Aorta (tissue), 5 donors: ENCODE measurements at regions not wholly inside any gene's neighbourhood (a gene's known extent, or its start where the extent isn't known, plus 50 kb on each side); places are given as distances from the start of the nearest gene placed in this dataset.
"Not testable (repeated sequence)": the region's sequence is repeated elsewhere in the genome, so short reads cannot be mapped to it uniquely, and the experiment has no call there.

Source experiments
- ATAC-seq: fragments of 200-7000 bp; cut with Tn5 transposase; one replicate; pipeline ENCODE4 v1.9.1; 2022; ENCODE audit warnings: moderate library complexity; ENCODE audit not compliant: low FRiP score
- DNase-seq, 2 donors: peaks; one replicate each; pipeline ENCODE4 v3.0.0-alpha.2; 2020
- H3K27ac ChIP-seq, 2 donors: one replicate each; pipeline ENCODE4 v1.5.1; 2013; ENCODE audit warnings: low read length in 2 of 2, mild to moderate bottlenecking in 2 of 2, moderate library complexity in 2 of 2, control low read depth in 1 of 2, inconsistent platforms in 1 of 2, low read depth in 1 of 2
- H3K27me3 ChIP-seq, 2 donors: one replicate each; pipeline ENCODE4 v1.6.1; 2013; ENCODE audit warnings: control low read depth in 1 of 2, low read length in 1 of 2, mild to moderate bottlenecking in 1 of 2, moderate library complexity in 1 of 2; ENCODE audit not compliant: insufficient read depth in 2 of 2, control insufficient read depth in 1 of 2
- H3K36me3 ChIP-seq, 2 donors: one replicate each; pipeline ENCODE4 v1.6.1; 2013; ENCODE audit warnings: control low read depth in 1 of 2, low read length in 1 of 2, mild to moderate bottlenecking in 1 of 2; ENCODE audit not compliant: insufficient read depth in 2 of 2, control insufficient read depth in 1 of 2
- H3K4me1 ChIP-seq, 2 donors: one replicate each; pipeline ENCODE4 v1.6.1; 2013; ENCODE audit warnings: low read length in 2 of 2, control low read depth in 1 of 2, mild to moderate bottlenecking in 1 of 2, moderate library complexity in 1 of 2; ENCODE audit not compliant: insufficient read depth in 2 of 2, control insufficient read depth in 1 of 2
- H3K4me3 ChIP-seq, 2 donors: one replicate each; pipeline ENCODE4 v1.5.1; 2013; ENCODE audit warnings: low read length in 2 of 2, control low read depth in 1 of 2, mild to moderate bottlenecking in 1 of 2
- H3K9me3 ChIP-seq: one replicate; pipeline ENCODE4 v1.6.1; 2013; ENCODE audit warnings: mild to moderate bottlenecking, low read length; ENCODE audit not compliant: control insufficient read depth
- WGBS, 2 donors: extraction: QIAGEN DNeasy Blood & Tissue Kit; methylation state at CpG; one replicate each; pipeline ENCODE4 v1.1.7; 2013; 5-methylcytosine and 5-hydroxymethylcytosine counted together
- intact Hi-C, 2 donors: fragments of 100-400 bp; cut with DNase I; formaldehyde crosslinking; loops; one replicate each; pipeline versions ENCODE4 v1.14.2 to v1.15.0; 2022
- donor health status: healthy with polysubstance abuse.
- donor health status: Bipolar disorder and iron deficiency.
- donor health status: DM: no; HTN: no; CAD: no.
- donor health status: DM: no; HTN: no; CAD: no.
- donor health status: DM: yes; HTN: yes; CAD: no.

DNA sequence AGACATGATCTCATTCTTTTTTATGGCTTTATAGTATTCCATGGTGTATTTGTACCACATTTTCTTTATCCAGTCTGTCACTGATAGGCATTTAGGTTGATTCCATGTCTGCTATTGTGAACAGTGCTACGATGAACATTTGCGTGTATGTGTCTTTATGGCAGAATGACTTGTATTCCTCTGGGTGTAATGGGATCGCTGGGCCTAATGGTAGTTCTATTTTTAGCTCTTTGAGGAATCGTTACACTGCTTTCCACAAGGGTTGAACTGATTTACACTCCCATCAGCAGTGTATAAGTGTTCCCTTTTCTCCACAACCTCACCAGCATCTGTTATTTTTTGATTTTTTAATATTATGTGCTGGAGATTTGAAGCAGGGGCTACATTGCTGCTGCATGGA, 102.8 kb upstream of the PMEPA1 start:
- intact Hi-C loops: loop anchor here (10.0 kb wide), 2 partner anchors 58 to 182 kb away; no protein-coding TSS in a partner anchor
- 82 to 83% methylated on average over 4 of the region's 4 CpGs for WGBS, 2 donors
- ATAC-seq, H3K27me3 ChIP-seq, H3K27ac ChIP-seq, H3K9me3 ChIP-seq, H3K36me3 ChIP-seq, DNase-seq, H3K4me3 ChIP-seq, H3K4me1 ChIP-seq: not testable (repeated sequence)

DNA sequence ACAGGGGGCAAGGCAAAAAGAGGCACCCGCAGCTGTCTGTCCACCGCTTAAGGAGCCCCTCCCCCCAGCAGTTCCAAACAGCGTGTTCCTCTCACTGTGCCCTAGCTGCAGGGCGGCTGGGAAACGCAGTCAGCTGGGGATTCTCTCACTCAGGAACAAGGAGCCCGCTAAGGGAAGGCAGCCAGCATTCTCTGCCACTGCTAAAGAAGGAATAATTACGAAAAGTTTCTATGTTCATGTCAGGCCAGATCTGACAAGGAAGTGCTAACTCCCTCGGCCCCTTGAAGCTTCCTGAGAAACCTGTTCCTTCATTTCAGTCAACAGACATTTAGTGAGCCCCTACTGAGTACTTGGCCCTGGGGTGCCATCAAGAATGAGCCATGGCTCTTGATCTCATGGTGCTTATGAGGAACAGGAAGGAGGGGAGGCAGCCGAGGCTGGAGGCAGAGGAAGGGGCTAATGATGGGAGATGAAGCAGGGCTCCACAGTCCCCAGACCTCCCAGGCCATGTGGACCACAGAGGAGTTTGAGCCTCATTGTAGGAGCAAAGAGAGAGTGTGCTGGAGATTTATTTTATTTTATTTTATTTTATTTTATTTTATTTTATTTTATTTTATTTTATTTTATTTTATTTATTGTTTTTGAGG, 101.7 kb upstream of the PMEPA1 start:
- DNase-seq (peak in 1 of 2 donors; percentile 53), ATAC-seq (no peak)

DNA sequence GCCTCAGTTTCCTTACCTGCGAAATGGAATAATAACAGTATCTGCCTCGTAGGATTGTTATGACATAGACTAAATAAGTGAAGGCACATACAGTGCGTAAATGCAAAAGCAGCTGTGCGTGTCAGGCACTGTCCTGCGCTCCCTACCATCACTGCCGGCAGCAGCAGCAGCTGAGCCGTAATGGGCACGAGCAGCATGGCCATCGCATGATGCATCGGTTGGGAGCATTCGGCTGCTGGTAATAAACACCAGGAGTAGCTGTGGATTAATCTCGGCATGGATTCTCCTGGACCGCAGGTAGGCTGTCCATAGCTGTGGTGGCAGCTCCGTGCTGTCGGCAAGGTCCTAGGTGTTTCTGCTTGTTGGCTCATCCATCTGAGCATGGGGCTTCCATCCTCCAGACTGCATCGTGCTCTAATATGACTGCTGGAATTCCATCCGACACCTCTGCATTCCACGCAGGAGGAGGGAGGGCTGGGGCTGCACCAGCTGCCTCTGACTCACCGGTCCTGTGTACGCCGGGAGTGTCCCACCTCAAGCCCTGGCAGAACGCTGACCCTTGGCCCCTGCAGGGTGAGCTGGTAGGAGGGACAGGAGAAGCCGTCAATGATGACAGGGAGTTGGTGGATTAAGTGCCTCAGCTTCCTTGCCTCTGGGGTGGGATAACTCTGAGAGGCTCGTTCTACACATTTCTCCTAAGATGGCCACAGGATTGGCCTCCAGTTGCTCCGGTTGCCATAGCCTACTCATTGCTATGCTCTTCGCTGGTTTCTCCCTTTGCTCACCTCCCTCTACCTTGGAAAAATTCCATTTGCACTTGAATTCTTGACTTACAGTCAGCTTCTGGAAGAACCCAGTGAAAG, 100.9 kb upstream of the PMEPA1 start:
- DNase-seq (peak in 1 of 2 donors; percentile 46), ATAC-seq (no peak)
- Histone ChIP-seq H3K27me3 (no peaks in the 10 kb centered on the region), H3K27ac (no peak overlapping the region), H3K4me1 (no peaks in the 10 kb centered on the region), H3K9me3 (no peaks in the 10 kb centered on the region), H3K36me3 (no peaks in the 10 kb centered on the region), H3K4me3 (no peak overlapping the region)
- intact Hi-C loops: loop anchor here (10.0 kb wide), 2 partner anchors 56 to 184 kb away; no protein-coding TSS in a partner anchor
- WGBS, 2 donors: 92 to 93% methylated on average over 26 of the region's 26 CpGs

More for the DNA sequence above, 101.7 kb upstream of the PMEPA1 start:
- H3K4me3 ChIP-seq: no peak overlapping the region
- no peaks in the 10 kb centered on the region for H3K27me3 ChIP-seq
- H3K4me1 ChIP-seq: no peaks in the 10 kb centered on the region
- intact Hi-C loops: loop anchor here (10.0 kb wide), 2 partner anchors 57 to 183 kb away; no protein-coding TSS in a partner anchor
- no peak overlapping the region for H3K27ac ChIP-seq
- H3K9me3 ChIP-seq: no peaks in the 10 kb centered on the region
- 40 to 49% methylated on average over 9 of the region's 9 CpGs for WGBS, 2 donors
- H3K36me3 ChIP-seq: no peaks in the 10 kb centered on the region

DNA sequence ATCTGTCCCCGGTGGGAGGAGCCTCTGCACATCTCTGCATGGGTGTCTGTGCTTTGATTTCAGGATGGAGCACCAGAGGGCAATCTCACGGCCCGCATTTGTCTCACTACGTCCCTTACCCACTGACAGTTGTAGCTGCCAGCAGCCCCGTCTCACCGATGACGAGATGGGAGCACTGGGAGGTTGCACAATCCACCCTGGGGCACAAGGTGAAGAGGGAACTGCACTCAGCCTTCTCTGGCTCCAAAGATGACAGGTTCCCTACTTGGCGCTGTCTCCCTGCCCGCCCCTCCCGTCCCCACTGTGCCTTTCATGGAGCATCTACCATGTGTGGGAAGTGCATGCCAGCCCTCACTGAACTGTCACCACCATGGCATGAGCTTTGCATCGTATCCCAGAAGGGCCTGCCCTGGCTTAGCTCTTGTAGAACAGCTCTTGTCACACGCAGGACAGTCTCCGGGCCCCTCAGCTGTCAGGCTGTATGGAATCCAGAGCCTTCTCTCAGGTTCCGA, 99.9 kb upstream of the PMEPA1 start:
- intact Hi-C loops: loop anchor here (10.0 kb wide), 2 partner anchors 55 to 185 kb away; no protein-coding TSS in a partner anchor
- DNase-seq (peak in 1 of 2 donors; percentile 36), ATAC-seq (no peak)
- Histone ChIP-seq H3K4me3 (no peak overlapping the region), H3K27ac (no peak overlapping the region), H3K27me3 (no peaks in the 10 kb centered on the region), H3K9me3 (no peaks in the 10 kb centered on the region), H3K36me3 (no peaks in the 10 kb centered on the region), H3K4me1 (no peaks in the 10 kb centered on the region)
- WGBS, 2 donors: 89 to 92% methylated on average over 14 of the region's 14 CpGs

DNA sequence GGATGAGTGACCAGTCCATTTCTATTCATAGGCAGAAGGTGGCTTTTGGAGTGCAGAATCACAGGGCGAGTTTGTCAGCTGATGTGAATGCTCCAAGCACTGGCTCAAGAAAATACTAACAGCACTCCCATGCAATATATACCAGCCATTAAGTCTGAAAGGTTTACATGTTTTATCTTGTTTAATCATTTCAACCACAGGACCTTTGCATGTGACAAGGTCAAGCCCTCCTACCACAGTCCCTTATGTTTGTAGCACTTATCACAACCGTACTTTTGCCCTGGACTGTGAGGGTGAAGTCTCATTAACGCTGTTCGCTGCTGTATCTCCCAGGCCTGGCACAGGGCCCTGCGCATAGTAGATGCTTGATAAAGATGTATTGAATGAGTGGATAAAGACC, 99.3 kb upstream of the PMEPA1 start:
- ATAC-seq (no peak), DNase-seq (no peak)
- intact Hi-C loops: no loop called here
- Histone ChIP-seq H3K4me3 (no peak overlapping the region), H3K36me3 (no peaks in the 10 kb centered on the region), H3K9me3 (no peaks in the 10 kb centered on the region), H3K4me1 (no peaks in the 10 kb centered on the region), H3K27me3 (no peaks in the 10 kb centered on the region), H3K27ac (no peak overlapping the region)
- 96 to 97% methylated on average over 5 of the region's 5 CpGs for WGBS, 2 donors

DNA sequence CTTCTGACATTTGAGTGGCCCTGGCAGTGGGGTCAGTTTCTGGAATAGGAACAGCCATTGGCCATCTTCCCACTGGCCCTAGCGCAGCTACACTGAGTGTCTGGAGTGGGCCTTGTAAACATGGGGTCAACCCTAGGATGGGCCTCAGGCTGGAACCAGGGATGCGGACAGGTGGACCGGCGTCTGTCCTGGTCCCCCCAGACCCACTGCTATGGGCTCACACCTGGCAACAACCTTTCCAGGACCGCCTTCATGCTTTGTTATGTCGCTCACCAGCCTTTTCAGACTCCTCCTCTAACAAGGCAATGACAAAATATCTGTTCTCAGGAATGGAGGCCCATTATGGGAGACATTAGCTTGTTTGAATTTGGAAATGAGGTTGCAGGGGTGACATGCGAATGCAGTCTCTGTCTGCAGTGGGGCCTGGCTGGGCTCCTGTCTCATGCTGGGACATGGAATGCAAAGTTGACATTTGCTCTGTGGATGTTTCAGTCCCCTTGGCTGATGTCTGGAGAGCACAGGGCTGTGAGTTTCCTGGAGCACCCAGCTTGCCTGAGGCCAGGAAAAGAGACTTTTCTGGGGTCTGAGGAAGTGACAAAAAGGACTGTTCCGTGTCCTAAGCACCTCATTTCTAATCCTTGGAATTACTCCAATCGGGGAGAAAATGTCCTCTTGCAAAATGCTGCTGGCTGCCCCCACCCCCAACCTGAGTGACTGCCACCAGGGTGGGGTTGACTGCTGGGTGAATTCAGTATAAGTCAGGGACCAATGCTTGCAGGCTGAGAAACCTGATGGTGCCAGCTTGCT, 98.7 kb upstream of the PMEPA1 start:
- Histone ChIP-seq H3K4me1 (no peaks in the 10 kb centered on the region), H3K27ac (no peak overlapping the region), H3K36me3 (no peaks in the 10 kb centered on the region), H3K9me3 (no peaks in the 10 kb centered on the region), H3K27me3 (no peaks in the 10 kb centered on the region), H3K4me3 (no peak overlapping the region)
- 88 to 89% methylated on average over 9 of the region's 9 CpGs for WGBS, 2 donors
- intact Hi-C loops: no loop called here
- peak in 1 of 2 donors; percentile 34 for DNase-seq
- no peak for ATAC-seq

DNA sequence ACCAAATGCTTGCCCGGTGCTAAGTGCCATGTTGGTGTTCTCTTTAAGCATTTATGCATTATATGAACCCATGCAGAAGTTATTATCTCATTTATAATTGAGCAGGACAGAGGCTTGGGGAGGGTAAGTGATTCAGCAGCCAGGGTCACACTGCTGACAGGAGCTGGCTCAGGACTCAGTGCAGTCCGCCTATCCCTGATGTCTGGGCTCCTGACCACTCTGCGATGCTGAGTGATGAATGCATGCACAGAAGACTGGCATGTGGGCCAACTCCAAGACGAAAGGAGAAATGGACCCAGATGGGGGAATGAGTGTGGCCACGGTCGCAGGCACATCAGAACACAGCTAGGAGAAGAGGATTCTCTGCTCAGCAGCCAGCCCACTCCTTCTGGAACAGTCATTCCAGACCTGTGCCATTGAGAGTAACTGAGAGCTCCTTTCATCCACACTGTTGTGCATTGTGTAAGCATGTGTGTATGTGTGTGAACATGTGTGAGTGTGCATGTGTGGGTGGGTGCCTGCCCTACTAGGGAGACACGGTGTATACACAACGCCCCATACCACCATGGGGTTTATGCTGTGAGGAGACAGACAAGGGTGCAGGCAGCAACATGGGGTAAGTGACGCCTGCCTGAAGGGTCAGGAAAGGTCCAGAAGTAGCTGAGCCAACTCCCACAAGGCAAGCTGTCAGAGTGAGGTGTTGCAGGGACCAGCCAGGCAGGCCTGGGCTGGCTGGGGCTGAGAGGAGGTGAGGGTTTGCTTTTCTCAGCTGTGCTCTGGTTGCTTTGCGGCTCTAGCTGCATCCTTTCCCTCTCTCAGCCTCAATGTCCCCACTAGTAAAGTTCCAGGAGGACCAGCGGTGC, 97.8 kb upstream of the PMEPA1 start:
- ATAC-seq (no peak), DNase-seq (peak in 1 of 2 donors; percentile 28)
- no peaks in the 10 kb centered on the region for H3K4me1 ChIP-seq
- no peaks in the 10 kb centered on the region for H3K9me3 ChIP-seq
- H3K4me3 ChIP-seq: no peak overlapping the region
- WGBS, 2 donors: 88 to 95% methylated on average over 11 of the region's 11 CpGs
- H3K36me3 ChIP-seq: no peaks in the 10 kb centered on the region
- H3K27ac ChIP-seq: no peak overlapping the region
- H3K27me3 ChIP-seq: no peaks in the 10 kb centered on the region
- intact Hi-C loops: no loop called here

DNA sequence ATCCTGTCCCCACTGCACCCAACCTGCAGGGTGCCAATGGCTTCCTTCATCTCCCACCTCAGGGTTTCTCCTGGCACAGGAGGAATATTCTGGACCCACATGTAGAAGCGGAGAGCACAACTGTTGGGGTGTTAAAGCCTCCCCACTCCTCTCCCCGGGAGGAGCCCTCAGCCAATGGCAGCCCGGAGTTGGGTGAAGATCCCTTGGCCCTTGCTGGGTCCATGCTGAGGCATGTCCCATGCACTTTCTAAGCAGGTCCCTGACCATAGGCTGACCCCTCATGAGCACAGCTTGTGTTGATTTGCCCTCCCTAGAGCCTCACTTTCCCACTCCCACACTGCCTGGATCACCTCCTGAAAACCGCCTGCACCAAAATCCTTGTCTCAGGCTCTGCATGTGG, 97.2 kb upstream of the PMEPA1 start:
- Histone ChIP-seq H3K4me1 (no peaks in the 10 kb centered on the region), H3K4me3 (no peak overlapping the region), H3K27me3 (no peaks in the 10 kb centered on the region), H3K9me3 (no peaks in the 10 kb centered on the region), H3K27ac (no peak overlapping the region), H3K36me3 (no peaks in the 10 kb centered on the region)
- DNase-seq: peak in 1 of 2 donors; percentile 47
- WGBS, 2 donors: 97 to 98% methylated on average over 4 of the region's 4 CpGs
- intact Hi-C loops: no loop called here
- no peak for ATAC-seq
